GM12878 (cell line): ENCODE measurements at regions not wholly inside any gene's neighbourhood (a gene's known extent, or its start where the extent isn't known, plus 50 kb on each side); places are given as distances from the start of the nearest gene placed in this dataset.

Experiments used
- ATAC-seq: fragments of 200-7000 bp; cut with Tn5 transposase; 3 replicates; pipeline ENCODE4 v1.9.1; 2020; ENCODE audit warnings: mild to moderate bottlenecking, moderate library complexity
- BruUV-seq: library from RNA; stranded (reverse); fragments of 400-500 nt; replicated peaks from 2 replicates; lab custom pipeline; 2021; lab: Mats Ljungman, UMichigan
- CTCF ChIA-PET: fragments of 300-600 bp; sonication (Branson Sonifier 250); formaldehyde crosslinking; extraction: SDS; loops from one replicate; lab custom pipeline; 2021; ENCODE audit warnings: inconsistent platforms; lab: Yijun Ruan, JAX
- POLR2A ChIA-PET: fragments of 350-600 bp; formaldehyde crosslinking; extraction: SDS; loops from one replicate; lab custom pipeline; 2021; ENCODE audit warnings: inconsistent platforms; lab: Charles Lee
- RAD21 ChIA-PET: fragments of 300-600 bp; sonication (Branson Sonifier 250); formaldehyde crosslinking; loops from one replicate; lab custom pipeline; 2023; ENCODE audit warnings: antibody characterized with exemption; ENCODE audit not compliant: unreplicated experiment; lab: Charles Lee
- SMC1A ChIA-PET: fragments of 300-600 bp; sonication (Branson Sonifier 250); formaldehyde crosslinking; loops from one replicate; lab custom pipeline; 2023; ENCODE audit not compliant: unreplicated experiment, uncharacterized antibody; lab: Charles Lee
- DNase-seq: peaks from one replicate; pipeline ENCODE4 v3.0.0-alpha.2; 2011; ENCODE audit warnings: low read depth, low spot score
- FAIRE-seq: peaks from 3 replicates; lab custom pipeline; 2011; peaks lifted over from hg19 to GRCh38; lab: Jason Lieb, UNC
- H2AFZ ChIP-seq: 2 replicates; pipeline ENCODE4 v1.6.0; 2011; ENCODE audit warnings: low read depth, low read length, control low read depth; ENCODE audit not compliant: control insufficient read depth
- H3K27ac ChIP-seq: 2 replicates; pipeline ENCODE4 v1.5.1; 2011; ENCODE audit warnings: control low read depth; ENCODE audit not compliant: control insufficient read depth, insufficient read depth
- H3K27me3 ChIP-seq, 2 experiments: replicated peaks in 1 of 2; 2 replicates each; pipeline versions ENCODE4 v1.6.0 to v1.6.1; 2011; ENCODE audit warnings: low read length in 1 of 2; ENCODE audit not compliant: control insufficient read depth in 2 of 2, insufficient read depth in 2 of 2
- H3K36me3 ChIP-seq, 2 experiments: 2 replicates each; pipeline ENCODE4 v1.5.1; 2011; ENCODE audit warnings: low read length in 1 of 2; ENCODE audit not compliant: control insufficient read depth in 2 of 2, insufficient read depth in 2 of 2
- H3K4me1 ChIP-seq: 2 replicates; pipeline ENCODE4 v1.6.1; 2011; ENCODE audit warnings: mild to moderate bottlenecking, low read length, moderate library complexity, mixed read lengths; ENCODE audit not compliant: control insufficient read depth, insufficient read depth
- H3K4me2 ChIP-seq: 2 replicates; pipeline ENCODE4 v1.6.0; 2011; ENCODE audit warnings: control low read depth; ENCODE audit not compliant: control insufficient read depth, insufficient read depth
- H3K4me3 ChIP-seq: fragments of 200-600 bp; sonication (generic); 2 replicates; pipeline ENCODE4 v1.5.1; 2016
- H3K79me2 ChIP-seq: 2 replicates; pipeline ENCODE4 v1.6.0; 2011; ENCODE audit warnings: low read length; ENCODE audit not compliant: control insufficient read depth, insufficient read depth
- H3K9ac ChIP-seq: 2 replicates; pipeline ENCODE4 v1.8.0; 2011; ENCODE audit warnings: low read length, control low read depth, mixed read lengths; ENCODE audit not compliant: control insufficient read depth, insufficient read depth
- H3K9me3 ChIP-seq: replicated peaks from 3 replicates; pipeline ENCODE4 v1.5.1; 2011; ENCODE audit warnings: mild to moderate bottlenecking, low read length; ENCODE audit not compliant: control insufficient read depth, insufficient read depth
- H4K20me1 ChIP-seq: 2 replicates; pipeline ENCODE4 v1.6.0; 2011; ENCODE audit not compliant: control insufficient read depth, insufficient read depth
- CBFB ChIP-seq: IDR thresholded peaks from 2 replicates; pipeline ENCODE4 v1.6.1; 2016; ENCODE audit warnings: antibody characterized with exemption, low read depth
- CEBPB ChIP-seq, 2 experiments: fragments of 150-350 bp in 1 of 2; IDR thresholded peaks; 2 replicates each; pipeline ENCODE4 v1.6.1; 2012 to 2014; ENCODE audit warnings: low read depth in 2 of 2, low read length in 2 of 2, borderline replicate concordance in 1 of 2, inconsistent platforms in 1 of 2
- E2F4 ChIP-seq: IDR thresholded peaks from 2 replicates; pipeline ENCODE4 v1.6.1; 2012; ENCODE audit warnings: low read depth, low read length, improper control_type of control experiment
- E4F1 ChIP-seq: fragments of 450-650 bp; IDR thresholded peaks from 2 replicates; pipeline ENCODE4 v1.6.1; 2018; ENCODE audit warnings: borderline replicate concordance, mild to moderate bottlenecking; ENCODE audit not compliant: partially characterized antibody
- EP300 ChIP-seq, 2 experiments: fragments of 150-350 bp in 1 of 2; IDR thresholded peaks; 2 replicates each; pipeline ENCODE4 v1.6.1; 2011 to 2012; ENCODE audit warnings: low read depth in 2 of 2, low read length in 2 of 2, borderline replicate concordance in 1 of 2, improper control_type of control experiment in 1 of 2, inconsistent platforms in 1 of 2; ENCODE audit not compliant: control insufficient read depth in 1 of 2
- FOXK2 ChIP-seq: fragments of 450-650 bp; IDR thresholded peaks from 2 replicates; pipeline ENCODE4 v1.6.1; 2017; ENCODE audit warnings: mild to moderate bottlenecking, moderate library complexity
- HCFC1 ChIP-seq: fragments of 150-350 bp; IDR thresholded peaks from 2 replicates; pipeline ENCODE4 v1.6.1; 2014; ENCODE audit warnings: low read length
- HDGF ChIP-seq: fragments of 450-650 bp; IDR thresholded peaks from 2 replicates; pipeline ENCODE4 v1.6.1; 2016; ENCODE audit warnings: antibody characterized with exemption
- JUND ChIP-seq: IDR thresholded peaks from 2 replicates; pipeline ENCODE4 v1.6.1; 2012; ENCODE audit warnings: low read depth, mild to moderate bottlenecking, low read length, improper control_type of control experiment, moderate library complexity
- MTA3 ChIP-seq: IDR thresholded peaks from 2 replicates; pipeline ENCODE4 v1.6.1; 2012; ENCODE audit warnings: low read length, inconsistent platforms, borderline replicate concordance
- PAX8 ChIP-seq: fragments of 450-650 bp; IDR thresholded peaks from 2 replicates; pipeline ENCODE4 v1.6.1; 2017; ENCODE audit warnings: mild to moderate bottlenecking, moderate library complexity
- SIX5 ChIP-seq: IDR thresholded peaks from 2 replicates; pipeline ENCODE4 v1.6.1; 2011; ENCODE audit warnings: mild to moderate bottlenecking, low read depth, low read length, moderate library complexity; ENCODE audit not compliant: severe bottlenecking
- SMAD1 ChIP-seq: fragments of 450-650 bp; IDR thresholded peaks from 2 replicates; pipeline ENCODE4 v1.6.1; 2018; ENCODE audit warnings: mild to moderate bottlenecking, low read depth; ENCODE audit not compliant: partially characterized antibody
- SP1 ChIP-seq: IDR thresholded peaks from one replicate; pipeline ENCODE4 v1.6.1; 2011; ENCODE audit warnings: low read depth, low read length
- SRF ChIP-seq, 2 experiments: IDR thresholded peaks; 2 replicates each; pipeline ENCODE4 v1.6.1; 2011; ENCODE audit warnings: low read depth in 2 of 2, low read length in 2 of 2, mild to moderate bottlenecking in 1 of 2, moderate library complexity in 1 of 2
- TCF12 ChIP-seq: IDR thresholded peaks from 2 replicates; pipeline ENCODE4 v1.6.1; 2011; ENCODE audit warnings: low read depth, mild to moderate bottlenecking, low read length
- TCF3 ChIP-seq: IDR thresholded peaks from 2 replicates; pipeline ENCODE4 v1.6.1; 2012; ENCODE audit warnings: low read depth, mild to moderate bottlenecking, low read length, borderline replicate concordance; ENCODE audit not compliant: insufficient read depth
- USF2 ChIP-seq: IDR thresholded peaks from 2 replicates; pipeline ENCODE4 v1.6.1; 2011; ENCODE audit warnings: low read depth, low read length, improper control_type of control experiment, borderline replicate concordance
- ZNF217 ChIP-seq: fragments of 450-650 bp; IDR thresholded peaks from 2 replicates; pipeline ENCODE4 v1.6.1; 2017; ENCODE audit warnings: antibody characterized with exemption, mild to moderate bottlenecking
- ZNF274 ChIP-seq: IDR thresholded peaks from one replicate; pipeline ENCODE4 v1.8.0; 2011; ENCODE audit not compliant: insufficient read length, insufficient read depth
- in situ Hi-C: fragments of 300-500 bp; cut with MboI; formaldehyde crosslinking; loops from 9 replicates; pipeline ENCODE4 v1.14.3; 2018; ENCODE audit warnings: mixed read lengths
- intact Hi-C: fragments of 100-400 bp; cut with micrococcal nuclease; formaldehyde crosslinking; loops from one replicate; pipeline ENCODE4 v1.14.2; 2022; ENCODE audit not compliant: unreplicated experiment

GRCh38 chr4:147076728-147077127 lies 131.1 kb upstream of the TTC29 start (continued):
- TF ChIP-seq E2F4, result no peak
- no peak for TF ChIP-seq ZNF217
- no peak for TF ChIP-seq PAX8
- no peak for TF ChIP-seq TCF3
- TF ChIP-seq CEBPB (IDR thresholded peaks at IDR 0.05; ENCODE audit: borderline replicate concordance in 1 of 2, low read depth in 2 of 2, low read length in 2 of 2), result no peak

GRCh38 chr4:147078362-147078761 lies 132.7 kb upstream of the TTC29 start:
- ChIA-PET CTCF (interaction anchor here (1.6 kb wide), 1 partner anchor 19 kb away, joined by 3 read pairs; no protein-coding TSS in a partner anchor), RAD21 (no interaction called here), SMC1A (no interaction called here), POLR2A (no interaction called here)
- H3K4me2 ChIP-seq, result no peak overlapping the region
- no peak overlapping the region for H2AFZ ChIP-seq
- intact Hi-C loops (no loop called here), in situ Hi-C loops (no loop called here)
- ATAC-seq (no peak), FAIRE-seq (no peak), DNase-seq (no peak)
- no peak overlapping the region for H3K4me3 ChIP-seq
- no peaks in the 10 kb centered on the region for H3K4me1 ChIP-seq
- BruUV-seq, result no TSS peak
- H3K9me3 ChIP-seq, result no peaks in the 10 kb centered on the region
- no peak overlapping the region for H3K27ac ChIP-seq
- no peaks in the 10 kb centered on the region for H4K20me1 ChIP-seq
- H3K36me3 ChIP-seq, result no peaks in the 10 kb centered on the region
- H3K9ac ChIP-seq, result no peak overlapping the region
- no peaks in the 10 kb centered on the region; a peak in 1 of 4 replicates for H3K27me3 ChIP-seq
- no peaks in the 10 kb centered on the region for H3K79me2 ChIP-seq
- TF ChIP-seq MTA3, result no peak
- no peak for TF ChIP-seq USF2
- TF ChIP-seq ZNF274, result no peak
- TF ChIP-seq CEBPB (IDR thresholded peaks at IDR 0.05; ENCODE audit: borderline replicate concordance in 1 of 2, low read depth in 2 of 2, low read length in 2 of 2), result no peak
- no peak for TF ChIP-seq SRF (IDR thresholded peaks at IDR 0.05; ENCODE audit: low read depth in 2 of 2, low read length in 2 of 2)
- TF ChIP-seq E4F1, result no peak
- TF ChIP-seq SMAD1, result no peak
- TF ChIP-seq JUND, result no peak
- TF ChIP-seq FOXK2, result no peak
- TF ChIP-seq TCF12, result no peak
- no peak for TF ChIP-seq SIX5
- TF ChIP-seq EP300 (IDR thresholded peaks at IDR 0.05; ENCODE audit: borderline replicate concordance in 1 of 2, control insufficient read depth in 1 of 2, low read depth in 2 of 2, low read length in 2 of 2), result no peak
- no peak for TF ChIP-seq SP1
- no peak for TF ChIP-seq HCFC1
- TF ChIP-seq CBFB, result no peak
- TF ChIP-seq HDGF, result no peak
